NT2/D1 (cell line): ENCODE measurements at regions not wholly inside any gene's neighbourhood (a gene's known extent, or its start where the extent isn't known, plus 50 kb on each side); places are given as distances from the start of the nearest gene placed in this dataset.

Experiments
- DNase-seq: peaks from one replicate; pipeline ENCODE4 v3.0.0-alpha.2; 2011; ENCODE audit warnings: low read depth, low spot score
- H3K27me3 ChIP-seq: 2 replicates; pipeline ENCODE4 v1.6.0; 2011; ENCODE audit warnings: mild to moderate bottlenecking; ENCODE audit not compliant: insufficient read length, insufficient read depth
- H3K36me3 ChIP-seq: 2 replicates; pipeline ENCODE4 v1.6.1; 2011; ENCODE audit warnings: mild to moderate bottlenecking, low read length, mixed read lengths; ENCODE audit not compliant: insufficient read depth, insufficient read length
- H3K4me1 ChIP-seq: 2 replicates; pipeline ENCODE4 v1.5.1; 2011; ENCODE audit not compliant: insufficient read depth, insufficient read length
- H3K4me3 ChIP-seq: 2 replicates; pipeline ENCODE4 v1.5.1; 2011; ENCODE audit warnings: low read depth; ENCODE audit not compliant: insufficient read length
- H3K9ac ChIP-seq: 2 replicates; pipeline ENCODE4 v1.6.0; 2011; ENCODE audit warnings: low read depth; ENCODE audit not compliant: insufficient read length
- H3K9me3 ChIP-seq: 2 replicates; pipeline ENCODE4 v1.5.1; 2011; ENCODE audit warnings: mild to moderate bottlenecking, low read length; ENCODE audit not compliant: insufficient read depth
- SUZ12 ChIP-seq: IDR thresholded peaks from 2 replicates; pipeline ENCODE4 v1.6.1; 2011; ENCODE audit not compliant: insufficient read length, insufficient read depth; ENCODE audit errors: extremely low read depth
- YY1 ChIP-seq: IDR thresholded peaks from 2 replicates; pipeline ENCODE4 v1.6.1; 2011; ENCODE audit not compliant: insufficient read length, insufficient read depth
- ZNF274 ChIP-seq: IDR thresholded peaks from 2 replicates; pipeline ENCODE4 v1.6.1; 2011; ENCODE audit warnings: mild to moderate bottlenecking, low read depth, low read length

DNA sequence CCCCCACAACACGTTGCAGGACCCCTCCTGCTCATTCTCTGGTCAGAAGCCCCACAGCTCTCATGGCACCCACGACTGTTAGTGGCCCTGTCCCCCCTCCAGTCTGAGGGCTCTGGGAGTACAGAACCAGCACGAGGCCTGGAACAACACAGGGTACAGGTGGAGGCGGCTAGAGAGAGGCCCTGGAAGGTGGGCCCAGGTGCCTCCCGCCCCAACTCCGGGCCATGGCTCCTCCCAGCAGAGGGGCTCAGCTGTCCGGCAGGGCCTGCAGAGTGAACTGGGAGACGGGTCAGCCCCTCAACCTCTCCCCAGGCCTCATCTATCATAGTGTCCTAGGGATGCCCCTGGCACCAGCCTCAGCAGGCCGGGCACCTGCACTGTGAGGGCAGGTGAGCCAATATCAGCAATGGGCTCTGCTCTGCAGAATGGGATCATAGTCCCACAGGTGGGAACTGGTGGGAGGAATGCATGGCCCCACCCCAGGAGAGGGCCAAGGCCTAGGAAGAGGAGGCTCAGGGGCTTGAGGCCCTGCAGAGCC, 58.6 kb downstream of the BARX1 start:
- Histone ChIP-seq H3K9me3 (peaks cover 23% of the 10 kb centered on the region), H3K36me3 (no peaks in the 10 kb centered on the region), H3K27me3 (no peaks in the 10 kb centered on the region), H3K4me1 (peaks cover 3% of the 10 kb centered on the region), H3K9ac (no peak overlapping the region), H3K4me3 (no peak overlapping the region)
- DNase-seq, result no peak
- TF ChIP-seq SUZ12 (no peak), YY1 (no peak), ZNF274 (no peak)

DNA sequence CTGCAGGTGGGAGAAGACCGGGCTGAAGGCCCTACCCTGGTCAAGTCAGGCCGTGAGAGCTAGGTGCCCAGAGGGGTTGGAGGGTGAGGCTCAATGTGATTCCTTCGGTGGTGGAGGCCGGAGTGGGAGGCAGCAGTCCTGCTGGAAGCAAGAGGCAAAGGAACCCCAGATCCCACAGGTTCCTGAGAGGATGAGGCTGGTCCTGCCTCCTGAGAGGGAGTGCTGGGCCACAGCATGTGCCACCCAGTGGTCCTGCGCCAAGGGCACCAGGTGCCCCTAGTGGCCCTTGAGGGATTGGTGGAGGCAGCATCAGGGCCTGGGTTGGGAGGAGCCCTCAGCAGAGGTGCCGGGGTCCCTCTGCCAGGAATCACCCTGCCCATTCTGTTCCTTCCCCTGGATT, 59.1 kb downstream of the BARX1 start:
- peaks cover 27% of the 10 kb centered on the region for H3K9me3 ChIP-seq
- H3K4me3 ChIP-seq, result no peak overlapping the region
- no peak overlapping the region for H3K9ac ChIP-seq
- TF ChIP-seq ZNF274 (no peak), YY1 (no peak), SUZ12 (no peak)
- H3K36me3 ChIP-seq, result no peaks in the 10 kb centered on the region
- no peak for DNase-seq
- H3K27me3 ChIP-seq, result no peaks in the 10 kb centered on the region
- H3K4me1 ChIP-seq, result peaks cover 3% of the 10 kb centered on the region

DNA sequence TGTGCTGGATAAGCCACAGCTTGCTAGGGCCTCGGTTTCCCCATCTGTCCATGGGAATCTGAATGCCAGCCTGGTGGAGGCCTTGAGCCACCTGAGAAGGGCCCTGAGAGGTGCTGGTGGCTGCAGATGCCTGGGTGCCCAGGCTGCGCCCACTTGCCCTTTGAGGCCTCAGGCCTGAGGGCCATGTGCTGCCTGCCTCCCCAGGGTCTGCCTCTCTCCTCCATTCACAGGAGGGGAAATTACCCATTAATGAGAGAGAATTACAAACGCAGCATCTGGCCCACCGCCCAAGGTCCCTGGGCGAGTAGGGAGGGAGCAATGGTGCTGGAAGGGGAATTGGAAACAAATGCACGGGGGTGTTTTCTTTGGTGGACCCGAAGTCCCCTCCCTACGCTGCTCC, 59.6 kb downstream of the BARX1 start:
- Histone ChIP-seq H3K9me3 (peaks cover 28% of the 10 kb centered on the region), H3K4me3 (no peak overlapping the region), H3K36me3 (no peaks in the 10 kb centered on the region), H3K9ac (no peak overlapping the region), H3K27me3 (no peaks in the 10 kb centered on the region), H3K4me1 (peaks cover 3% of the 10 kb centered on the region)
- TF ChIP-seq ZNF274, result no peak
- no peak for TF ChIP-seq SUZ12
- TF ChIP-seq YY1, result no peak
- no peak for DNase-seq

DNA sequence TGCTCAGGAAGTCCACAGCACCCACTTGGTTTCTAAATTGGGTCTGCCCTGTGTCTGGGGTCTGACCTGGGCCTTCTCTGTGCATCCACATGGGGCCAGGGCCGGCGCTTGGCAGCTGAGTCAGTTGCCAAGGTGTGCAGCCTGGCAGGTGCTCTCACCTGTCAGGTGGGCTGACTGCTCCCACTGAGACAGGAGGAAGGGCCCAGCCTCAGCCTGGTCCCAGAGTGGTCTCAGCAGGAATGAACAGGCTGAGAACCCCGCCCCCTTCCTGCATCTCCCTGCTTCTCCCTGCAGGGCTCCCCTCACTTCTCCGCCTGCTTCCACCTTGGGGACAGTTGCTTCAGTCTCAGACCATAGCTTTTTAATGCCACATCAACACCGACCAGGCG, 60.5 kb downstream of the BARX1 start:
- TF ChIP-seq YY1 (no peak), ZNF274 (no peak), SUZ12 (no peak)

DNA sequence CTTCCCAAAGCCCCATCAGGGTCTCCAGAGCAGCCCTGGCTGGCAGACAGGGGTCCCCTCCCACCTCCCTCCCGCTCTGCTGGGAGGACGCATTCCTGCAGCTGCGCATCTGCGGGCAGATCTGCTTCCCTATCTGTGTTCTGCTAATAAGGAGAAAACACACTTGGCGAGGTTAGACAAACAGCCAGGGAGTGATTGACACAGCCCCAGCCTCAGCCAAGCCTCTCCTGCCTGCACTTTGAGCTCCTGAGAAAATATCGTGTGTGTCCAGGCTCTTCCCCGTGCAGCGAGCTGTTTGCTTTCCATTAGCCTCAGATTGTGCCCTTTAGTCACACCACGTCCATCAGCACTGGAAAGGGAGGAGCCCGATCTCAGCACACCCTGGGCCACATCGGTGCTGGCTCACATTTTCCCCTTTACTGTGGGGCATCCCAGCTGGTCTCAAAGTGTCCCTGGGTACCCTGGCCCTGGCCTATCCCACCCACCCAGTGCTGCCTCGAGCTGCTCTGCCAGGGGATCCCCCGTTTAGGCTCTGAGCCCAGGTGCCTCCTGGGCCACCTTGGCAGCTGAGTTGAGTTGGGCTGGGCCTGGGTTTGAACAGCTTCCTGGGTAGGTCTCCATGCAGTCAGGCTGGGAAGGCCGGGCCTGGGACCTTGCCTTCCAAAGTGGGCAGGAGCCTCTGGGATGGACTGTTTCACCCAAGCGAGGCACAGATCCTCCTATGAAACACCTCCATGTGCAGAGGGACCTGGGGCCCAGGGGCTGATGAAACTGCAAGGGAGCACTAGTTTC, 61.1 kb downstream of the BARX1 start:
- no peaks in the 10 kb centered on the region for H3K36me3 ChIP-seq
- H3K4me1 ChIP-seq, result peaks cover 3% of the 10 kb centered on the region
- H3K9me3 ChIP-seq, result peaks cover 28% of the 10 kb centered on the region
- no peak for DNase-seq
- no peak overlapping the region for H3K9ac ChIP-seq
- no peaks in the 10 kb centered on the region for H3K27me3 ChIP-seq
- TF ChIP-seq SUZ12, result no peak
- no peak for TF ChIP-seq YY1
- no peak for TF ChIP-seq ZNF274
- no peak overlapping the region for H3K4me3 ChIP-seq

More for the DNA sequence above, 60.5 kb downstream of the BARX1 start:
- no peak overlapping the region for H3K4me3 ChIP-seq
- no peak overlapping the region for H3K9ac ChIP-seq
- peaks cover 3% of the 10 kb centered on the region for H3K4me1 ChIP-seq
- H3K27me3 ChIP-seq, result no peaks in the 10 kb centered on the region
- DNase-seq, result no peak
- no peaks in the 10 kb centered on the region for H3K36me3 ChIP-seq
- H3K9me3 ChIP-seq, result peaks cover 28% of the 10 kb centered on the region

DNA sequence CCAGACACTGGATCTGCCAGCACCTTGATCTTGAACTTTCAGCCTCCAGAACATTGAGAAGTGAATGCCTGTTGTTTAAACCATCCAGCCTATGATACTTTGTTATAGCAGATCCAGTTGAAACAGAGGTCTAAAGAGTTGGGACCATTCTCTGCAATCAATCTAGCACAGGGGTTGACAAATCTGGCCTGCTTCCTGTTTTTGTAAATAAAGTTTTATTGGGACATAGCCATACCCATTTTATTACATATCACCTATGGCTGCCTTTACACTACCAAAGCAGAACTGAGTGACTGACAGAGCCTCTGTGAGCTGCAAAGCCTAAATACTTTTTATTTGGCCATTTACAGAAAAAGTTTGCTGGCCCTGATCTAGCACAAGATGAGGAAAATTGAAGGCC, 62.0 kb downstream of the BARX1 start:
- H3K9ac ChIP-seq, result no peak overlapping the region
- no peaks in the 10 kb centered on the region for H3K27me3 ChIP-seq
- H3K4me1 ChIP-seq, result peaks cover under 1% of the 10 kb centered on the region
- H3K4me3 ChIP-seq, result no peak overlapping the region
- DNase-seq, result no peak
- no peaks in the 10 kb centered on the region for H3K36me3 ChIP-seq
- H3K9me3 ChIP-seq, result peaks cover 28% of the 10 kb centered on the region
- TF ChIP-seq ZNF274 (no peak), YY1 (no peak), SUZ12 (no peak)

DNA sequence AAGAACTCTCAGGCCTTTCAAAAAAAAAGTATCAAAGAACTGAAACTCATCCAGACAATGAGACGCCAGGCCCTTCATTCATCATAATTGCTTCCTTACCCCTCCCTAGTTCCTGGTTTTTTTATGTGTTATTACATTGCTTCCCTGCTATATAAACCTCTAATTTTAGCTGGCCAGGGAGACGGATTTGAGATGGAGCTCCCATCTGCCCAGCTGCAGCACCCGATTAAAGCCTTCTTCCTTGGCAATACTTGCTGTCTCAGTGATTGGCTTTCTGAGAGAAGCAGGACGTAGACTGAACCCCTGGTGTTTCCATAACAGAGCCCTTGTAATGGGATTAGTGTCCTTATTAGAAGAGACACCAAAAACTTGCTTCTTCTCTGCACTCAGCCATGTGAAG, 62.4 kb downstream of the BARX1 start:
- Histone ChIP-seq H3K4me3 (no peak overlapping the region), H3K36me3 (no peaks in the 10 kb centered on the region), H3K9me3 (peaks cover 28% of the 10 kb centered on the region), H3K9ac (no peak overlapping the region), H3K4me1 (no peaks in the 10 kb centered on the region), H3K27me3 (no peaks in the 10 kb centered on the region)
- no peak for TF ChIP-seq SUZ12
- TF ChIP-seq ZNF274, result no peak
- TF ChIP-seq YY1, result no peak
- no peak for DNase-seq
